ENCODE measurements at regions not wholly inside any gene's neighbourhood (a gene's known extent, or its start where the extent isn't known, plus 50 kb on each side); places are given as distances from the start of the nearest gene placed in this dataset.
"Not testable (repeated sequence)": the region's sequence is repeated elsewhere in the genome, so short reads cannot be mapped to it uniquely, and the experiment has no call there.

- no peak for DNase-seq (ENCODE audit: low spot score)
Observed at GRCh38 chr12:93204896-93205295, 172.8 kb upstream of the NUDT4 start.

GRCh38 chr12:93205361-93205760 is 172.4 kb upstream of the NUDT4 start:
- DNase-seq (ENCODE audit: low spot score) = no peak

DNA sequence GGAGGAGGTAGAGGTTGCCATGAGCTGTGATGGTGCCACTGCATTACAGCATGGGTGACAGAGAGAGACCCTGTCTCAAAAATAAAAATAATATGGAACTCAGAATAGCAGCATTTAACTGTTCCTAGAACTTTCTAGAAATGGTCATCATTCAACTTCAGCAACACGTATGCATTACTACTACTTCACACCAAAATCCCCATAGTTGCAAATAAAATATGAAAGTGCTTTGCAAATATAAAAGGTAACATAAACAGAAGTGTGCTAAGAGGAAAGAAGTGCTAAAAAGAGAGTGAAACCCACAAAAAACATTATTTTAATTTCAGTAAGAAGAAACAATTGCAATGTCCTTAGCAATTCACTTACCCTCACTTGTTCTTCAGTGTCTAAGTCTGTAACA is 169.7 kb upstream of the NUDT4 start:
- DNase-seq (ENCODE audit: low spot score) = no peak

- no peak for DNase-seq (ENCODE audit: low spot score)
Observed at GRCh38 chr12:93214523-93215289, 163.0 kb upstream of the NUDT4 start.

DNA sequence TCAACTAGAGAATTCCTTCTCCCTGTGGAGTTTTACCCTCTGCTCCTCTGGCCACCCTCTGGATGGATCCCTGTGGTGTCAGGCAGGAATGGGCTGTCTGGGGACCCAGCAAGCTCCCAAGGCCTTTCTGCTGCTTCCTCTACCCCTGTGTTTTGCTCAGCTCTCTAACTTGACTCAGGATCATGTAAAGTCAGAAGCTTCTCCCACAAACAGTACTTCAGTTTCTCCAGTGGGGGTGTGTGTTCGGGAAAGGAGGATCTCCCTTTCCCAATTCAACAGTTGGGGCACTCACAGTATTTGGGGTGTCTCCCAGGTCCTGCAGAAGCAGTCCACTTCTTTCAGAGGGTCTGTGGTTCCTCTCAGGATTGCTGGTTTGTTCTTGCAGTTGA is 162.4 kb upstream of the NUDT4 start:
- DNase-seq (ENCODE audit: low spot score) = no peak

GRCh38 chr12:93219947-93220346 is 157.8 kb upstream of the NUDT4 start:
- no peak for DNase-seq (ENCODE audit: low spot score)

- DNase-seq (ENCODE audit: low spot score) = no peak
Observed at GRCh38 chr12:93221841-93222240, 155.9 kb upstream of the NUDT4 start.

GRCh38 chr12:93223440-93224426 is 154.0 kb upstream of the NUDT4 start:
- no peak for DNase-seq (ENCODE audit: low spot score)

DNA sequence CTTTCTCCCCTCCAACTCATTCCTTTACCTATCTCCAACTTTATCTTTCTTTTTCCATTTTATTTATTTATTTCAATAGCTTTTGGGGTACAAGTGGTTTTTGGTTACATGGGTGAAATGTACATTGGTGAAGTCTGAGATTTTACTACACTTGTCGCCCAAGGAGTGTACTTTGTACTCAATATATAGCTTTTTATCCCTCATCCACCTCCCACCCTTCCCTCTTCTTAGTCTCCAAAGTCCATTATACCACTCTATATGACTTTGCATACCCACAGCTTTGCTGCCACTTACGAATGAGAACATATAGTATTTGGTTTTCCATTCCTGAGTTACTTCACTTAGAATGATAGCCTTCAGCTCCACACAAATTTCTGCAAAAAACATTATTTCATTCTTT is 152.6 kb upstream of the NUDT4 start:
- no peak for DNase-seq (ENCODE audit: low spot score)

DNA sequence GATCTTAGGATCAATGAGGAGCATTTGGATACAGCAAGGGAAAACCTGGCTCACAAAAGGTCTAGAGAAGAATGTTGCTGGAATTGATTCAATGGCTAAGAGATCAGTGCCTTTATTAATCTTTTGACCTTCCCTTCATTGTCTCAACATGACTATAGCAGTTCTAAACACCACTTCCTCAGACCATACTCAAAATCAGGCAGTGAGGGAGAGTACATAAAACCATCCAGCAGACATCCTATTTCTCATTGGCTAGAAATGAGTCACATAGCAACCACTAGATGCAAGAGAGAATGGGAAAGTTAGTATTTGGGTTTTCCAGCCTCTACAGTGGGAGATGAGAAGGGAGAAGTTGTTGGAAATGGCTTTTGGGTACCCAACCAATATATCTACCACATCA is 151.4 kb upstream of the NUDT4 start:
- no peak for DNase-seq (ENCODE audit: low spot score)

GRCh38 chr12:93229494-93230325 is 148.0 kb upstream of the NUDT4 start:
- DNase-seq (ENCODE audit: low spot score) = no peak

DNA sequence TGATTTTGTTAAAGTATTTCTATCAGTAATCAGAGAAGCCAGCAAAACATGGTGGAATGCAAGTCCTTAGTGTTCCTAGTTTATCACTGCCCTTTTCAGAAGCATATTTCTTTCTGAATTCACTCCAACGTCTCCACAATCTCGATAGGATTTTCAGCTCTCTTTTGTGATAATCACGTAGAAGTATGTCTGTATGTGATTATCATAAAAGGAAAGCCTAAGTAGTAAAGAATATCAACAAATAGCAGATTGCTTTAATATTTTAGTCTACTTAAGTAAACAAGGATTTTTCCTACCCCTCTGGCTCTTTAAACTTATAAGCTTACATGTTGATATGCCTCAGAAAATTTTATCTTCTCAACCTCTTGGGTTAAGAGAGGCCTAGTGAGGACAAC is 147.4 kb upstream of the NUDT4 start:
- no peak for DNase-seq (ENCODE audit: low spot score)

GRCh38 chr12:93231938-93232337 is 145.8 kb upstream of the NUDT4 start:
- no peak for DNase-seq (ENCODE audit: low spot score)

- DNase-seq (ENCODE audit: low spot score) = no peak
Observed at GRCh38 chr12:93234641-93235040, 143.1 kb upstream of the NUDT4 start.

DNA sequence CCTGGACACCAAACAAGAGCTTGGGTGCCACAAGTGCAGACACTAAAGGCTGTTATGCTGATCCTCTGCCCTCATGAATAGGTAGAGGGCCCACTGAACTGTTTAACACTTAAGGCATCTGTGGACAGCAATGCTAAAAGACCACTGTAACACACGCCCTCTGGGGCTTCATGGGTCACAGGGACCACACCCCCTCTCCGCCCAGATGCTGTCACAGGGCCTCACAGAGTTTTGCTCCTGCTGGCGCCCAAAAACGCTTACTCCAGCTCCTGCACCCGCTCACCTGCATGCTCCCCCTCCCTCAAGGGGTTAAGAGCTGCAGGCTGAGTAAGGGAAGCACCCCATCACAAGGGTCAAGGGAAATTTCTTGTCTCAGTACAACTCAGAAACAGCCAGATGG is 141.8 kb upstream of the NUDT4 start:
- DNase-seq (ENCODE audit: low spot score) = no peak

- no peak for DNase-seq (ENCODE audit: low spot score)
Observed at GRCh38 chr12:93237235-93237915, 140.3 kb upstream of the NUDT4 start.

GRCh38 chr12:93238512-93239262 is 139.0 kb upstream of the NUDT4 start:
- not testable (repeated sequence) for DNase-seq (ENCODE audit: low spot score)

DNA sequence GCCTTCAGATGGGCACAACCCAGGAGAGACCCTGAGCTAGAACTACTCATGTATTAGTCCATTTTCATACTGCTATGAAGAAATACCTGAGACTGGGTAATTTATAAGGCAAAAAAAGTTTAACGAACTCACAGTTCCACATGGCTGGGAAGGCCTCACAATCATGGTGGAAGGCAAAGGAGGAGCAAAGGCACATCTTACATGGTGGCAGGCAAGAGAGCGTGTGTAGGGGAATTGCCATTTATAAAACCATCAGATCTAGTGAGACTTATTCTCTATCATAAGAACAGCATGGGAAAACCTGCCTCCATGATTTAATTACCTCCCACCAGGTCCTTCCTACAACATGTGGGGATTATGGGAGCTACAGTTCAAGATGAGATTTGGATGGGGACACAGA is 137.9 kb upstream of the NUDT4 start:
- not testable (repeated sequence) for DNase-seq (ENCODE audit: low spot score)

- no peak for DNase-seq (ENCODE audit: low spot score)
Observed at GRCh38 chr12:93242154-93242972, 135.4 kb upstream of the NUDT4 start.

DNA sequence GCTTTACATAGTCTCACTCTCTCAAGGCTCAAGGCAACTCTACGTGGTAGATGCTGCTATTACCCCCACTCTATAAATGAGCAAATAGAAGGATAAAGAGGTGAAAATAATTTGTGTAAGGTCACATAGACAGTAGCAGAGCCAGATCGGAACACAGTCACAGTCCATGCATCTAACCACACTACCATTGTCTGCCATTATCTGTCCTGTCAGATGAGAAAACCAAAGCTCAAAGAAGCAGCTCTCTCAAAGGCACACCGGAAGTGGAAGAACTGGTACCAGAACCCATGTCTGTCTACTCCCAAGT is 134.4 kb upstream of the NUDT4 start:
- no peak for DNase-seq (ENCODE audit: low spot score)
